ENCODE measurements at regions not wholly inside any gene's neighbourhood (a gene's known extent, or its start where the extent isn't known, plus 50 kb on each side); places are given as distances from the start of the nearest gene placed in this dataset.
"Not testable (repeated sequence)": the region's sequence is repeated elsewhere in the genome, so short reads cannot be mapped to it uniquely, and the experiment has no call there.

GRCh38 chr12:88816201-88816600 is 235.9 kb upstream of the KITLG start:
- H3K27ac ChIP-seq = no peak overlapping the region

GRCh38 chr12:88814779-88815178 is 234.5 kb upstream of the KITLG start:
- Histone ChIP-seq H3K9me3 (no peaks in the 10 kb centered on the region), H3K4me1 (no peaks in the 10 kb centered on the region), H3K4me3 (no peak overlapping the region), H3K27ac (no peak overlapping the region), H3K27me3 (no peaks in the 10 kb centered on the region), H3K36me3 (no peaks in the 10 kb centered on the region)
- no peak for DNase-seq (ENCODE audit: low spot score in 2 of 2)
- intact Hi-C loops (cut with DNase I) = no loop called here
- no peak for TF ChIP-seq CTCF (IDR thresholded peaks at IDR 0.05)

More at GRCh38 chr12:88816201-88816600, 235.9 kb upstream of the KITLG start:
- H3K9me3 ChIP-seq = no peaks in the 10 kb centered on the region
- intact Hi-C loops (cut with DNase I) = no loop called here
- no peaks in the 10 kb centered on the region for H3K27me3 ChIP-seq
- TF ChIP-seq CTCF (IDR thresholded peaks at IDR 0.05) = no peak
- H3K36me3 ChIP-seq = no peaks in the 10 kb centered on the region
- H3K4me3 ChIP-seq = no peak overlapping the region
- H3K4me1 ChIP-seq = no peaks in the 10 kb centered on the region
- DNase-seq (ENCODE audit: low spot score in 2 of 2) = no peak

- Histone ChIP-seq H3K27ac (no peak overlapping the region), H3K27me3 (no peaks in the 10 kb centered on the region), H3K4me1 (no peaks in the 10 kb centered on the region), H3K4me3 (no peak overlapping the region), H3K36me3 (no peaks in the 10 kb centered on the region), H3K9me3 (no peaks in the 10 kb centered on the region)
- DNase-seq (ENCODE audit: low spot score in 2 of 2) = no peak
- no peak for TF ChIP-seq CTCF (IDR thresholded peaks at IDR 0.05)
- intact Hi-C loops (cut with DNase I) = no loop called here
Measured at GRCh38 chr12:88812610-88813009, 232.3 kb upstream of the KITLG start.

DNA sequence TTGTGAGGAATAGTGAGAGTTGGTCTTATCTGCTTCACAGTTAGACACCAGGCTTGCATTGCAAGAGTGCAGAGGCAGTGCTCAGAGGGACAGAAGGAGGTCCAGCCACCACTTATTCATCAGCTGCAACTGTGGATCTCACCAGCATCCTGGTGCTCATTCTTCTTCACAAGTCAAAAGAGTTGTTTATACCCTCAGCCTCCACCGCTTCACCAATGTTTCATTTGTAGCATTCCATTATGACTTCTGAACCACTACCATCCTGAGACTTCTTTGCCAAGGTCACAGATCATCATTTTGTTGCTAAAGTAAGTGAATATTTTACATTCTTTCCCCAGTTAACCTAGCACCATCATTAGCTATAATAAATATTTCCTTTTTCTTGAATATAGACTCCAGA is 230.5 kb upstream of the KITLG start:
- no peak for DNase-seq (ENCODE audit: low spot score in 2 of 2)
- Histone ChIP-seq H3K27ac (no peak overlapping the region), H3K27me3 (no peaks in the 10 kb centered on the region), H3K36me3 (no peaks in the 10 kb centered on the region), H3K9me3 (no peaks in the 10 kb centered on the region), H3K4me3 (no peak overlapping the region), H3K4me1 (no peaks in the 10 kb centered on the region)
- intact Hi-C loops (cut with DNase I) = no loop called here
- no peak for TF ChIP-seq CTCF (IDR thresholded peaks at IDR 0.05)

GRCh38 chr12:88809841-88810240 is 229.6 kb upstream of the KITLG start:
- intact Hi-C loops (cut with DNase I); H3K36me3 ChIP-seq; DNase-seq (ENCODE audit: low spot score in 2 of 2); H3K27me3 ChIP-seq; H3K27ac ChIP-seq; H3K4me3 ChIP-seq; H3K9me3 ChIP-seq; H3K4me1 ChIP-seq: not testable (repeated sequence)

DNA sequence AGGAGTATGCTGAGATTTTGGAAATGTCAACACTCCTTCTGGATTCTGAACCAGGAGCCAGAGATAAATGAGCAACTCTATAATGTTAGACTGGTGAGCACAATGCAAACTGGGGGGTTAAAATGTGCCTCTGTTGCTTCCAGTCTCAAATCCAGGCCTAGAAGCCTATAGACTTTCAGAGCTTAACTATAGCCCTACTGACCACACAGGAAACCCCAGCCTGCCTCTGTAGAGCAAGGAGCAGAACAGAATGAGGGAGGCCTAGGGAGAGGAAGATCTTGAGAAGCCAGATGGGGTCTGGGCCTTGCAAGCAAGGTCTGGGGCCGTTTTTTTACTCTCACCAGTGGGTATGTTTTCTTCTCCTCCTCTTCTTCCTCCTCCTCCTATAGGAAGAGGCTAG is 225.4 kb upstream of the KITLG start:
- DNase-seq (ENCODE audit: low spot score in 2 of 2) = no peak
- H3K27ac ChIP-seq = no peak overlapping the region
- intact Hi-C loops (cut with DNase I) = no loop called here
- H3K9me3 ChIP-seq = no peaks in the 10 kb centered on the region
- TF ChIP-seq CTCF (IDR thresholded peaks at IDR 0.05) = no peak
- no peaks in the 10 kb centered on the region for H3K36me3 ChIP-seq
- no peaks in the 10 kb centered on the region for H3K27me3 ChIP-seq
- H3K4me3 ChIP-seq = no peak overlapping the region
- no peaks in the 10 kb centered on the region for H3K4me1 ChIP-seq
